Upper lobe of right lung (tissue), 1 donor: ENCODE measurements at regions not wholly inside any gene's neighbourhood (a gene's known extent, or its start where the extent isn't known, plus 50 kb on each side); places are given as distances from the start of the nearest gene placed in this dataset.

Experiments used
- ATAC-seq: fragments of 200-7000 bp; cut with Tn5 transposase; one replicate; pipeline ENCODE4 v1.9.1; 2020; ENCODE audit warnings: mild to moderate bottlenecking, moderate library complexity
- DNase-seq: peaks from one replicate; pipeline ENCODE4 v3.0.0-alpha.2; 2020
- H3K27ac ChIP-seq: fragments of 200-600 bp; one replicate; pipeline ENCODE4 v1.8.0; 2022
- H3K27me3 ChIP-seq: fragments of 200-600 bp; one replicate; pipeline ENCODE4 v1.8.0; 2022; ENCODE audit warnings: mild to moderate bottlenecking
- H3K36me3 ChIP-seq: fragments of 200-600 bp; one replicate; pipeline ENCODE4 v1.8.0; 2022
- H3K4me1 ChIP-seq: fragments of 200-600 bp; one replicate; pipeline ENCODE4 v1.8.0; 2022
- H3K4me3 ChIP-seq: fragments of 200-600 bp; one replicate; pipeline ENCODE4 v1.8.0; 2022; ENCODE audit warnings: mild to moderate bottlenecking
- H3K9me3 ChIP-seq: fragments of 200-600 bp; one replicate; pipeline ENCODE4 v1.8.0; 2022
- intact Hi-C: fragments of 100-400 bp; cut with DNase I; formaldehyde crosslinking; loops from one replicate; pipeline ENCODE4 v1.11.0; 2022
- TF ChIP-seq, protein P1 (sequence below): fragments of 200-600 bp; IDR thresholded peaks from one replicate; pipeline ENCODE4 v1.8.0; 2022; ENCODE audit warnings: antibody characterized with exemption
- donor health status: DM: no; HTN: yes; CAD: no; lungs with severe emphysema.

DNA sequence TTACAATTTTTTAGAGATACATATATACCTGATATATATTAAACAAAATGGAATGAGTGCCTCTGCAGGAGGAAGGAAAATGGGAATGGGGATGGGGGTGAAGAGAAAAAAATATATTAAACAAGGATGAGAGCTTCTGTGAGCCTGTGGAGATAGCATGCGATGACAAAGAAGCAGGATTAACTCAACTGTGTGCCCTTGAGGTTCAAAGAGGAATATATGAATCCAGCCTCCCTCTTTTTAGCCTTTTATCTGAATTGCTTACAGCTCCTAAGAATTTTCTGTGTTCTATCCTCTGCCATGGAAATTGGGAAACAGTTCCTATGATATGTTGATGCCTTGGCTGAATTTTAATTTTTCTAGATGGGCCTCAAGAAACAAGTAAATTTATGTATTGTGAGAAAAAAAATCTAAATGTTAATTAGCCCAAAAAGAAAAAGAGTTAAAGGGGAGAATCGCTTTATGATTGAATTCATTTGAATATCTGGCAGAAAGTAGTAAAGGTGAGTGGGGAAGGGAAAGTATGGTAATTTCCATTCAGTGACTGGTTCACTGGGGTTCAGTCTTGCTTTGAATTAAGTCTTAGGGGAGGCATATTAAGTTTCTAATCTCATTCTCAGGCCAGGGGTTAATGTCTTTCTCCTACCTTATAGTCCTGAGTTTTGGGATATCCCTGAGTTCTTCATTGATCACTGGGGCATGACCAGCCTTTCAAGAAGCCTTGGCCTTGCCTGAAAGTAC, 106.3 kb upstream of the HMCN1 start:
- intact Hi-C loops: no loop called here
- DNase-seq: no peak
- H3K4me3 ChIP-seq: no peak overlapping the region

DNA sequence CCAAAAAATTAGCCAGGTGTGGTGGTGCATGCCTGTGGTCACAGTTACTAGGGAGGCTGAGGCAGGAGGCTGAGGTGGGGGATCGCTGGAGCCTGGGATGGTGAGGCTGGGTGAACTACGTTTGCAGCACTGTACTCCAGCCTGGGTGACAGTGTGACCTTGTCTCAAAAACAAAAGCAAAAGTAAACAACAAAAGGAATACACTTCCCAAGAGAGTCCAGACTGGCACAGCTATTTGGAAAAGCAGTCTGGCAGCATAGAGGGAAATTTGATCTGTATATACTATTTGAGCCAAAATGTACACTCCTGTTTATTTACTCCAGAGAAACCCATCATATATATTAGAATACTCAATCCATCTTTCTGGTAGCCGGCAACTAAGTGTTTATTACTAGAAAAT, 107.0 kb upstream of the HMCN1 start:
- Histone ChIP-seq H3K36me3 (no peaks in the 10 kb centered on the region), H3K9me3 (no peaks in the 10 kb centered on the region), H3K4me3 (no peak overlapping the region), H3K27ac (no peak overlapping the region), H3K4me1 (no peaks in the 10 kb centered on the region), H3K27me3 (no peaks in the 10 kb centered on the region)
- intact Hi-C loops: no loop called here
- TF ChIP-seq, protein P1, sequence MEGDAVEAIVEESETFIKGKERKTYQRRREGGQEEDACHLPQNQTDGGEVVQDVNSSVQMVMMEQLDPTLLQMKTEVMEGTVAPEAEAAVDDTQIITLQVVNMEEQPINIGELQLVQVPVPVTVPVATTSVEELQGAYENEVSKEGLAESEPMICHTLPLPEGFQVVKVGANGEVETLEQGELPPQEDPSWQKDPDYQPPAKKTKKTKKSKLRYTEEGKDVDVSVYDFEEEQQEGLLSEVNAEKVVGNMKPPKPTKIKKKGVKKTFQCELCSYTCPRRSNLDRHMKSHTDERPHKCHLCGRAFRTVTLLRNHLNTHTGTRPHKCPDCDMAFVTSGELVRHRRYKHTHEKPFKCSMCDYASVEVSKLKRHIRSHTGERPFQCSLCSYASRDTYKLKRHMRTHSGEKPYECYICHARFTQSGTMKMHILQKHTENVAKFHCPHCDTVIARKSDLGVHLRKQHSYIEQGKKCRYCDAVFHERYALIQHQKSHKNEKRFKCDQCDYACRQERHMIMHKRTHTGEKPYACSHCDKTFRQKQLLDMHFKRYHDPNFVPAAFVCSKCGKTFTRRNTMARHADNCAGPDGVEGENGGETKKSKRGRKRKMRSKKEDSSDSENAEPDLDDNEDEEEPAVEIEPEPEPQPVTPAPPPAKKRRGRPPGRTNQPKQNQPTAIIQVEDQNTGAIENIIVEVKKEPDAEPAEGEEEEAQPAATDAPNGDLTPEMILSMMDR: no peak
- DNase-seq (no peak), ATAC-seq (no peak)

More for the DNA sequence above, 106.3 kb upstream of the HMCN1 start:
- Histone ChIP-seq H3K9me3 (no peaks in the 10 kb centered on the region), H3K27ac (no peak overlapping the region), H3K36me3 (no peaks in the 10 kb centered on the region), H3K4me1 (no peaks in the 10 kb centered on the region), H3K27me3 (no peaks in the 10 kb centered on the region)
- no peak for ATAC-seq
- TF ChIP-seq, protein P1: no peak

DNA sequence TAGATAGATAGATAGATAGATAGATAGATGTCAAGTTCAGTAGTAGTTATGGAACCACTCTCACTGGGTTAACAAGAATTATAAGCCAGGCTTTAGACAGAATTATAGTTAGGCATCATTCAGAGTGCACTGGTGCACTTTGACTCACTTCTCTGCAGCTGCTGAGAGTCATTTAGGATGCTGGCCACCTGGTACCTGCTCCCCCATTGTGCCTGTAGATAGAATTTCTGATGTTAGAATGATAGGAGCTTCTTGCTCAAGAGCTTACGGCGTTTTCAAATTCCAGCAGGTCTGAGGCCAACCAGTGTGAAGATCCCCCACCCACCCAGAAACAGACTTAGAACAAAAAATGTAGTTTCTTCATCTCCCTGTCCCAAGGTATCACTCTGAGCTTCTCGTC, 107.8 kb upstream of the HMCN1 start:
- TF ChIP-seq, protein P1: no peak
- H3K4me1 ChIP-seq: no peaks in the 10 kb centered on the region
- no peaks in the 10 kb centered on the region for H3K9me3 ChIP-seq
- DNase-seq: no peak
- H3K27ac ChIP-seq: no peak overlapping the region
- intact Hi-C loops: no loop called here
- H3K36me3 ChIP-seq: no peaks in the 10 kb centered on the region
- no peak for ATAC-seq
- H3K4me3 ChIP-seq: no peak overlapping the region
- no peaks in the 10 kb centered on the region for H3K27me3 ChIP-seq

DNA sequence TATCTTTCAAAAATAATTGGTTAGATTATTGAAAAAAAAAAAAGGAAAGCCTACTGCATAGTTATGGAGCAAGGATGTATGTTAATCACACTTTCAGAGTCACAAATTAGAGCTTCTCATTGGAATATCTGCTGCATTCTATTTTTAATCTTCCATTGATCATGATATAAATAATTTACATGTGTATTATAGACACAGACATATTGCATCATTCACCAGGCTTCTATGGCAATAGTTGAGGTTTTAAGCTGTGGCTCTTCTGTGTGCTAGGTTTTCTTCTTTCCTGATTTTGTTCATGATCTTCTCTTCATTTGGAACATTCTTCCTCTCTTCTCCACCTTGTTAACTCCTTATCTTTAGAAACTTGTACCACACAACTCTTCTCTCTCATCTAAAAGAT, 123.2 kb upstream of the HMCN1 start:
- intact Hi-C loops: no loop called here
- Histone ChIP-seq H3K27ac (no peak overlapping the region), H3K27me3 (no peaks in the 10 kb centered on the region), H3K4me1 (no peaks in the 10 kb centered on the region), H3K4me3 (no peak overlapping the region), H3K9me3 (no peaks in the 10 kb centered on the region), H3K36me3 (no peaks in the 10 kb centered on the region)
- ATAC-seq (no peak), DNase-seq (no peak)
- TF ChIP-seq, protein P1: no peak

DNA sequence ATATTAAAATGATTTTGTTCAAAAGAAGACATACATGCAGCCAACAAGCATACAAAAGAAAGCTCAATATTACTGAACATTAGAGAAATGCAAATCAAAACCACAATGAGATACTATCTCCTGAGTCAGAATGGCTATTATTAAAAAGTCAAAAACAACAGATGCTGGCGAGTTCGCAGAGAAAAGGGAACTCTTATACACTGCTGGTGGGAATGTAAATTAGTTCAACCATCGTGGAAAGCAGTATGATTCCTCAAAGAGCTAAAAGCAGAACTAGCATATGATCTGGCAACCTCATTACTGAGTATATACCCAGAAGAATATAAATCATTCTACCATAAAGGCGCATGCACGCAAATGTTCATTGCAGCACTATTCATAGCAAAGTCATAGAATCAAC, 126.0 kb upstream of the HMCN1 start:
- no peaks in the 10 kb centered on the region for H3K27me3 ChIP-seq
- no peaks in the 10 kb centered on the region for H3K36me3 ChIP-seq
- ATAC-seq: no peak
- DNase-seq: no peak
- TF ChIP-seq, protein P1: no peak
- H3K4me1 ChIP-seq: no peaks in the 10 kb centered on the region
- H3K4me3 ChIP-seq: no peak overlapping the region
- no peaks in the 10 kb centered on the region for H3K9me3 ChIP-seq
- H3K27ac ChIP-seq: no peak overlapping the region
- intact Hi-C loops: no loop called here

GRCh38 chr1:185603158-185603557, 131.0 kb upstream of the HMCN1 start:
- Histone ChIP-seq H3K4me1 (no peaks in the 10 kb centered on the region), H3K9me3 (no peaks in the 10 kb centered on the region), H3K27me3 (no peaks in the 10 kb centered on the region), H3K27ac (no peak overlapping the region), H3K36me3 (no peaks in the 10 kb centered on the region), H3K4me3 (no peak overlapping the region)
- DNase-seq (no peak), ATAC-seq (no peak)
- TF ChIP-seq, protein P1: no peak
- intact Hi-C loops: no loop called here
